ENCODE measurements at regions not wholly inside any gene's neighbourhood (a gene's known extent, or its start where the extent isn't known, plus 50 kb on each side); places are given as distances from the start of the nearest gene placed in this dataset.
"Not testable (repeated sequence)": the region's sequence is repeated elsewhere in the genome, so short reads cannot be mapped to it uniquely, and the experiment has no call there.

- no peak for DNase-seq (ENCODE audit: low read depth, low spot score)
Measured at GRCh38 chr7:25665903-25666670, 437.8 kb upstream of the NPVF start.

- no peak for DNase-seq (ENCODE audit: low read depth, low spot score)
Measured at GRCh38 chr7:25666671-25667060, 438.4 kb upstream of the NPVF start.

- no peak for DNase-seq (ENCODE audit: low read depth, low spot score)
Measured at GRCh38 chr7:25669281-25669781, 441.0 kb upstream of the NPVF start.

GRCh38 chr7:25669961-25670841 is 441.9 kb upstream of the NPVF start:
- no peak for DNase-seq (ENCODE audit: low read depth, low spot score)

GRCh38 chr7:25671111-25671510 is 442.8 kb upstream of the NPVF start:
- no peak for DNase-seq (ENCODE audit: low read depth, low spot score)

GRCh38 chr7:25672496-25672895 is 444.2 kb upstream of the NPVF start:
- no peak for DNase-seq (ENCODE audit: low read depth, low spot score)

DNA sequence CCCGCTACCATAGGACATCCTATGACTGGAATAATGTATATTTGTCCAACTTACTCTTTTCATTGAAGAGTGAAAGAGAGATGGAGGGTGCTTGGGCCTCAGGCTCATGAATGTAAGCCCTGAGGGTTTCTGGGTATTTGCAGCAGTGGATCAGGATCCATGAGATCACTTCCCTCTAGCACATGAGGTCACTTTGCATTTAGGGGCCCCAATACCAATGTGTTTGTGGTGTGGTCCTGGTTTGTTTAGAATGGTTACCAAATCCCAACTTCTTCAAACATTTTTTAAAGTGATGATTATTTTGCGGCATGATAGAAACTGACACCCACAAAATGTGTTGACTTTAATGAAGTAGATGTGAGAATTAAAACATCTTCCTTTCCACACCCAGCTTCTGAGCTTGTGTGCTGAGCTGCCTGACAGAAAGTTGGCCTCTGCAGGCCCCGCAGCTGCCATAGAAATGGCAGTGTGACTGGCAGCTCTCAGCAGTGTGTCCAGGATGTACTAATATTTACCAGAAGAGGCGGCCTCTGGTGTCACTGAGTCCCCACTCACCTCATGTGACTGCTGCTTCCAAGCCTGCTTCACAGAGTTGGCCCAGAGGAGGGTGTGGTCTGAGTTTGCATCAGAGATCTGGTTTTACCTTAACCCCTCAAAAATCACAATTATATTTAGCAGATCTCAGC is 447.6 kb upstream of the NPVF start:
- DNase-seq (ENCODE audit: low read depth, low spot score): no peak

GRCh38 chr7:25677595-25677994 is 449.3 kb upstream of the NPVF start:
- no peak for DNase-seq (ENCODE audit: low read depth, low spot score)

- no peak for DNase-seq (ENCODE audit: low read depth, low spot score)
Measured at GRCh38 chr7:25678215-25678614, 449.9 kb upstream of the NPVF start.

GRCh38 chr7:25680636-25681035 is 452.4 kb upstream of the NPVF start:
- DNase-seq (ENCODE audit: low read depth, low spot score): no peak

GRCh38 chr7:25684360-25684759 is 456.1 kb upstream of the NPVF start:
- no peak for DNase-seq (ENCODE audit: low read depth, low spot score)

DNA sequence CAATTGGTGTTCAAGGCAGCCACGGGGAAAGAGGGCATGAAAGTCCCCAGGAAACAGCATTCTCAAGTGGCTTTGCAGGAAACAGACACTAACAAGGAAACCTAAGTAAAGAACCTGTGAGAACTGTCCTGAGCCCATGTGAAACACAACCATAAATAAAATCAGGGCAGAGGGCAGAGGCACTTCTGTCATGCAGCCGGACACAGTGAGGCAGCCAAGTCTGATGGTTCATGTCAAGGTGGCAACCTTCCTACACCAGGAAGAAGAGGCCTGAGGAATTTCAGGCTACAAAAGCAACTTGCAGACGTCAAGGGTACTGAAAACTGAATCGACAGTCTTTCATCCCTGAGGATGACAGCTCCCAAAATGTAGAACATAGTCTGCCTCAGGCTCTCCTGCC is 458.2 kb upstream of the NPVF start:
- no peak for DNase-seq (ENCODE audit: low read depth, low spot score)

- no peak for DNase-seq (ENCODE audit: low read depth, low spot score)
Measured at GRCh38 chr7:25694211-25694610, 457.8 kb upstream of the NFE2L3 start.

DNA sequence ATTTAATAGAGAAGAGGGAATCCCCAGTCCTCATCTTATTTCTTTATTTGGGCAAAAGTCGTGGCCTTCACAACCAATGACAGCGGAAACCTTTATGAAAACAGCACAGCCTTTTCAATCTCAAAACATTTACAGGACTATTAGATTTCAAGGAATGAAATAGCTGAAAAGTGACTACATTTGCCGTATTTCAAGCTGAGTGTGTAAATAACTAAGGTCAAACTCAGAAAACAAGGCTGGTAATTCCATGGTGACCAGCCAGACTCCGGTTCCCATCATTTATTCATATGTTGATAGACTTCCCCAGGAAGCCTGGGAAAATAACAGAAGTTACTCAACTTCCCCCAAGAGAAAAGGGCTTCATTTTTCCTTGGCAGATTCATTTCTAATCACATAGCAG is 457.3 kb upstream of the NFE2L3 start:
- DNase-seq (ENCODE audit: low read depth, low spot score): peak; percentile 63

GRCh38 chr7:25696571-25696970 is 455.4 kb upstream of the NFE2L3 start:
- DNase-seq (ENCODE audit: low read depth, low spot score): no peak

DNA sequence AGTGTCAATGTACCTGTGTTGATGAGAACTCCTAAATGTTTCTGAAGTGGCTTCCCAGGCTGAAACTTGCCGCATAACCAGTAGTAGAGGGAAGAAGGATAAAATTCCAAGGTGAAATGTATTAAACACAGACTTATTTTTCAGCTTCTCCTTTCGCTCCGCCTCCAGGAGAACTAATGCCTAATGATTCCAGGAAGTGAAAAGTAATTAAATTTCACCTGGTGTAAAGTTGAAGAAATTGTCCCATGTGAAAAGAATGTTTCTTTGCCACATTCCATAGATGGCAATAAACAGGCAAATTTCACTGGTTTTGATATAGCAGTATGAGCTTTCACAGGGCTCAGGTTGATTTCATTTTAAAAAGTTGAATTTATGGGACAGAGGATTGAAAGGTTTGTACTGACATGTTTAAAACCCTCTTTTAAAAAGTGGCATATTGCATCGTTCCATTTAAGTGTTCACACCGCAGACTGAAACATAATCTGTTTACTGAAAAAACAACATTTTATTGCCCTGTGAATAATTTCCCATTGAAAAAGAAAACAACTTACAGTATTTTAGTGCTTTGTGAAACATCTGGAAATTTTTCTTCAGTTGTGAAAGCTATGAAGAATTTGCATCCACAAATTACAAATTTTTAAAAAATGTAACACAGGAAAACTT is 453.4 kb upstream of the NFE2L3 start:
- DNase-seq (ENCODE audit: low read depth, low spot score): no peak

GRCh38 chr7:25700141-25700540 is 451.9 kb upstream of the NFE2L3 start:
- DNase-seq (ENCODE audit: low read depth, low spot score): not testable (repeated sequence)

DNA sequence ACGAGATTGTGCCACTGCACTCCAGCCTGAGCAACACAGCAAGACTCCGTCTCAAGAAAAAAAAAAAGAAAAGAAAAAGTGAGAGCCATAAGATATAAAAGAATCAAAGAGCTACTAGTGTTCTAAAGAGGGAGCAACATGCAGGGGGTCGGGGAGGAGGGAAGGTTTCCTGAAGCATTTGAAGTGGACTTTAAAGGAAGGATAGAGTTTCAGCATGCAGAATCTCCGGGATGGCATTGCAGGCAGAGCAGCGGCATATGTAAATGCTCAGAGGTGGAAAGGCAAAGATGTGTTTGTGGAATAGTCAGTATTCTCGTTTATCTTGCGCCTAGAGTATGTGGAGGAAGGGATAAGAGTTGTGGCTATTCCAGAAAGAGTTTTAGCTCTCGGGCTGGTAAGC is 447.6 kb upstream of the NFE2L3 start:
- DNase-seq (ENCODE audit: low read depth, low spot score): no peak

GRCh38 chr7:25706764-25707163 is 445.2 kb upstream of the NFE2L3 start:
- DNase-seq (ENCODE audit: low read depth, low spot score): no peak

- DNase-seq (ENCODE audit: low read depth, low spot score): no peak
Measured at GRCh38 chr7:25707768-25708620, 444.0 kb upstream of the NFE2L3 start.

GRCh38 chr7:25710959-25711358 is 441.0 kb upstream of the NFE2L3 start:
- DNase-seq (ENCODE audit: low read depth, low spot score): no peak

All from brain pericyte (primary cell).